ENCODE measurements at regions not wholly inside any gene's neighbourhood (a gene's known extent, or its start where the extent isn't known, plus 50 kb on each side); places are given as distances from the start of the nearest gene placed in this dataset.

GRCh38 chr21:24032709-24033232 is 1574.5 kb downstream of the MRPL39 start:
- TF ChIP-seq CTCF (IDR thresholded peaks at IDR 0.05; ENCODE audit: borderline replicate concordance, extremely low read depth, low read length, poor library complexity, severe bottlenecking) (no peak), EZH2 (IDR thresholded peaks at IDR 0.05; ENCODE audit: borderline replicate concordance, low read depth, low read length, severe bottlenecking) (no peak)

Measured in DND-41 (cell line).